Prostate gland (tissue), 2 donors: ENCODE measurements at regions not wholly inside any gene's neighbourhood (a gene's known extent, or its start where the extent isn't known, plus 50 kb on each side); places are given as distances from the start of the nearest gene placed in this dataset.

Experiments used
- POLR2AphosphoS5 ChIP-seq: sonication (generic); formaldehyde crosslinking; IDR thresholded peaks from one replicate; pipeline ENCODE4 v1.6.1; 2017; ENCODE audit warnings: antibody characterized with exemption
- TF ChIP-seq, protein P1 (sequence below), 4 experiments: fragments of 200-600 bp in 2 of 4; fragments of 450-650 bp in 2 of 4; sonication (generic) in 2 of 4; IDR thresholded peaks; 1 replicate in 3 of 4; 2 replicates in 1 of 4; pipeline ENCODE4 v1.5.1; 2016 to 2019; ENCODE audit warnings: antibody characterized with exemption in 4 of 4, mild to moderate bottlenecking in 2 of 4, moderate library complexity in 2 of 4

- TF ChIP-seq, protein P1, sequence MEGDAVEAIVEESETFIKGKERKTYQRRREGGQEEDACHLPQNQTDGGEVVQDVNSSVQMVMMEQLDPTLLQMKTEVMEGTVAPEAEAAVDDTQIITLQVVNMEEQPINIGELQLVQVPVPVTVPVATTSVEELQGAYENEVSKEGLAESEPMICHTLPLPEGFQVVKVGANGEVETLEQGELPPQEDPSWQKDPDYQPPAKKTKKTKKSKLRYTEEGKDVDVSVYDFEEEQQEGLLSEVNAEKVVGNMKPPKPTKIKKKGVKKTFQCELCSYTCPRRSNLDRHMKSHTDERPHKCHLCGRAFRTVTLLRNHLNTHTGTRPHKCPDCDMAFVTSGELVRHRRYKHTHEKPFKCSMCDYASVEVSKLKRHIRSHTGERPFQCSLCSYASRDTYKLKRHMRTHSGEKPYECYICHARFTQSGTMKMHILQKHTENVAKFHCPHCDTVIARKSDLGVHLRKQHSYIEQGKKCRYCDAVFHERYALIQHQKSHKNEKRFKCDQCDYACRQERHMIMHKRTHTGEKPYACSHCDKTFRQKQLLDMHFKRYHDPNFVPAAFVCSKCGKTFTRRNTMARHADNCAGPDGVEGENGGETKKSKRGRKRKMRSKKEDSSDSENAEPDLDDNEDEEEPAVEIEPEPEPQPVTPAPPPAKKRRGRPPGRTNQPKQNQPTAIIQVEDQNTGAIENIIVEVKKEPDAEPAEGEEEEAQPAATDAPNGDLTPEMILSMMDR (IDR thresholded peaks at IDR 0.05): no peak
- TF ChIP-seq POLR2AphosphoS5: no peak
These were observed 179.6 kb upstream of the MKI67 start for GRCh38 chr10:128305601-128306345.
